HEK293T (cell line): ENCODE measurements at regions not wholly inside any gene's neighbourhood (a gene's known extent, or its start where the extent isn't known, plus 50 kb on each side); places are given as distances from the start of the nearest gene placed in this dataset.

Experiments
- CTCF ChIA-PET: fragments of 350-600 bp; formaldehyde crosslinking; extraction: SDS; loops from one replicate; lab custom pipeline; 2021; ENCODE audit warnings: antibody characterized with exemption, inconsistent platforms; lab: Yijun Ruan, JAX
- POLR2A ChIA-PET: fragments of 350-600 bp; formaldehyde crosslinking; extraction: SDS; loops from one replicate; lab custom pipeline; 2020; ENCODE audit warnings: antibody characterized with exemption, inconsistent platforms; lab: Yijun Ruan, JAX
- DNase-seq: peaks from one replicate; pipeline ENCODE4 v3.0.0; 2012; ENCODE audit warnings: mixed read lengths; ENCODE audit errors: extremely low spot score
- ARNT ChIP-seq: fragments of 450-650 bp; IDR thresholded peaks from 2 replicates; pipeline ENCODE4 v1.6.1; 2017; ENCODE audit warnings: mild to moderate bottlenecking
- BHLHE40 ChIP-seq: fragments of 450-650 bp; IDR thresholded peaks from 2 replicates; pipeline ENCODE4 v1.6.1; 2016; ENCODE audit warnings: mild to moderate bottlenecking, moderate library complexity, borderline replicate concordance
- CTBP1 ChIP-seq: fragments of 450-650 bp; IDR thresholded peaks from 2 replicates; pipeline ENCODE4 v1.6.1; 2016; ENCODE audit warnings: borderline replicate concordance
- ELF4 ChIP-seq: fragments of 450-650 bp; IDR thresholded peaks from 2 replicates; pipeline ENCODE4 v1.6.1; 2017; ENCODE audit warnings: antibody characterized with exemption
- FOXA1 ChIP-seq: fragments of 450-650 bp; IDR thresholded peaks from 2 replicates; pipeline ENCODE4 v1.6.1; 2016; ENCODE audit warnings: mild to moderate bottlenecking
- FOXK2 ChIP-seq: fragments of 450-650 bp; IDR thresholded peaks from 2 replicates; pipeline ENCODE4 v1.6.1; 2016; ENCODE audit warnings: mild to moderate bottlenecking
- FOXM1 ChIP-seq: fragments of 450-650 bp; IDR thresholded peaks from 2 replicates; pipeline ENCODE4 v1.6.1; 2017; ENCODE audit warnings: mild to moderate bottlenecking, borderline replicate concordance
- HDGF ChIP-seq: fragments of 450-650 bp; IDR thresholded peaks from 2 replicates; pipeline ENCODE4 v1.6.1; 2017; ENCODE audit warnings: antibody characterized with exemption, borderline replicate concordance
- L3MBTL2 ChIP-seq: fragments of 450-650 bp; conservative IDR thresholded peaks from 2 replicates; pipeline ENCODE4 v1.6.1; 2016; ENCODE audit warnings: mild to moderate bottlenecking
- LEF1 ChIP-seq: fragments of 450-650 bp; IDR thresholded peaks from 2 replicates; pipeline ENCODE4 v1.6.1; 2017; ENCODE audit warnings: mild to moderate bottlenecking, borderline replicate concordance
- NFRKB ChIP-seq: fragments of 450-650 bp; IDR thresholded peaks from 2 replicates; pipeline ENCODE4 v1.6.1; 2016; ENCODE audit warnings: mild to moderate bottlenecking, moderate library complexity
- PKNOX1 ChIP-seq: fragments of 450-650 bp; IDR thresholded peaks from 2 replicates; pipeline ENCODE4 v1.6.1; 2016
- SP1 ChIP-seq: fragments of 450-650 bp; IDR thresholded peaks from 2 replicates; pipeline ENCODE4 v1.6.1; 2017
- SUZ12 ChIP-seq: fragments of 450-650 bp; IDR thresholded peaks from 2 replicates; pipeline ENCODE4 v1.6.1; 2016; ENCODE audit warnings: mild to moderate bottlenecking
- TARDBP ChIP-seq: fragments of 450-650 bp; IDR thresholded peaks from 2 replicates; pipeline ENCODE4 v1.6.1; 2016
- ZNF384 ChIP-seq: fragments of 450-650 bp; IDR thresholded peaks from 2 replicates; pipeline ENCODE4 v1.6.1; 2016

GRCh38 chr5:167752936-167753335, 538.5 kb upstream of the WWC1 start:
- TF ChIP-seq HDGF (no peak), ZNF384 (no peak), ARNT (no peak), FOXK2 (no peak), NFRKB (no peak), BHLHE40 (no peak), SP1 (no peak), CTBP1 (no peak), TARDBP (no peak), FOXM1 (no peak), ELF4 (no peak), LEF1 (no peak), L3MBTL2 (no peak), SUZ12 (no peak), PKNOX1 (no peak), FOXA1 (no peak)
- no peak for DNase-seq
- ChIA-PET CTCF (no interaction called here), POLR2A (no interaction called here)

DNA sequence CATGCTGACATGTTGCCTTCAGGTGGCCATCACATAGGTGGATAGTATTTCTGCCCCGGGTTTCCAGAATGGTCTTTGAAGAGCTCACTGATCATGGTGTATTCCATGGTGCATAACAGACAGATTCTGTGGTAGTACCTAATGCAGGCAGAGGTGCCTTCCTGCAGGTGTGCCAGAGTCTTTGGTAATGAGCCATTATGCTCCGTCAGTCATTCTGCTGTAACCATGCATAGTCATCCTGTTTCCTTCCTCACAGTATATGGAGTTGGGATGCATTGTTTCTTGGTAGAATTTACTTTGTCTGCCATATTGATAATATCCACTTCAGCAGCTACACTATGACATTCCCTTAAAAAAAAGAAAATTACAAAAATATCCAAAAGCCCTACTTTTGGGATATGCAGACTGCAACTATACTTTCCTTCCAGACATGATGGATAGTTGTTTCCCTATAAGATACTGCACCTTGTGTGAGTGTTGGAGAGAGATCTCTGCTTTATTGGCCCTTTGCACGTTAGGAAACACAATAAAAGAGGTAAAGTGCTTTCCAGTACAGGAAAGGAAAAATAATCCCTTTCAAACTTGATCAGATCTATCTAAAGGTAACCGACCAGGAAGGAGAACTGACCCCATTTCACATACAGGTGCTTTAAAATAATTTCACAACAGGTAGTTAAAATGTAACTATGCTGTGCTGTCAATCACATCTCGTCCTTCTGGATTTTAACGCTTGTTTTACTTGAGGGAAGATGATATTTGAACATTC, 537.5 kb upstream of the WWC1 start:
- DNase-seq: no peak
- TF ChIP-seq SP1: no peak
- no peak for TF ChIP-seq FOXK2
- TF ChIP-seq FOXA1: no peak
- no peak for TF ChIP-seq PKNOX1
- ChIA-PET CTCF (no interaction called here), POLR2A (no interaction called here)

DNA sequence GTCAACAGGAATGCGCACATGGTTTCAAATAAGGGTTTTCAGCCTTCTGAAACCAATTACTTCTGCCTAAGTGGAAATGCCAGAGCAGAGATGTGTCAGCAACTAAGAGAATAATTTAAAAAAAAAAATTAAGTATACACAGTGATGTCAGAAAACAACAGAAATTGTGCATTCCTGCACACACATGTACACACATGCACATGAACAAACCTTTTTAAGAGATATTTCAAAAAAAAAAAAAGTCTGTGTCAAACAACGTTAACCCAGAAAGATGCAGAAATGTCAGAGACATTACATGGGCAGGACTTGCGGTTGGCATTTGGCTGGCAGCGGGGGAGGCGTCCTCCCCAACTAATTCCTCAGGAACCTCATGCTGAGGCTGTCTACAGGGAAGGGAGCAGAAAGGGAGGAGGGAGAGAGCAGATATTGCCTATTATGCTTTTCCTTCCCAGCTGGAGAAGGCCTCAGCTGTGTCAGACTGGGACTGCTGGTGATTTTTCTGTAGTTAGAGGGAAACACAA, 536.9 kb upstream of the WWC1 start:
- TF ChIP-seq TARDBP (no peak), ZNF384 (no peak)
- no peak for DNase-seq
- CTCF ChIA-PET: no interaction called here
- POLR2A ChIA-PET: no interaction called here

GRCh38 chr5:167755420-167755819, 536.0 kb upstream of the WWC1 start:
- TF ChIP-seq SP1: no peak
- no peak for TF ChIP-seq FOXA1
- TF ChIP-seq HDGF: no peak
- no peak for DNase-seq
- ChIA-PET CTCF (no interaction called here), POLR2A (no interaction called here)

DNA sequence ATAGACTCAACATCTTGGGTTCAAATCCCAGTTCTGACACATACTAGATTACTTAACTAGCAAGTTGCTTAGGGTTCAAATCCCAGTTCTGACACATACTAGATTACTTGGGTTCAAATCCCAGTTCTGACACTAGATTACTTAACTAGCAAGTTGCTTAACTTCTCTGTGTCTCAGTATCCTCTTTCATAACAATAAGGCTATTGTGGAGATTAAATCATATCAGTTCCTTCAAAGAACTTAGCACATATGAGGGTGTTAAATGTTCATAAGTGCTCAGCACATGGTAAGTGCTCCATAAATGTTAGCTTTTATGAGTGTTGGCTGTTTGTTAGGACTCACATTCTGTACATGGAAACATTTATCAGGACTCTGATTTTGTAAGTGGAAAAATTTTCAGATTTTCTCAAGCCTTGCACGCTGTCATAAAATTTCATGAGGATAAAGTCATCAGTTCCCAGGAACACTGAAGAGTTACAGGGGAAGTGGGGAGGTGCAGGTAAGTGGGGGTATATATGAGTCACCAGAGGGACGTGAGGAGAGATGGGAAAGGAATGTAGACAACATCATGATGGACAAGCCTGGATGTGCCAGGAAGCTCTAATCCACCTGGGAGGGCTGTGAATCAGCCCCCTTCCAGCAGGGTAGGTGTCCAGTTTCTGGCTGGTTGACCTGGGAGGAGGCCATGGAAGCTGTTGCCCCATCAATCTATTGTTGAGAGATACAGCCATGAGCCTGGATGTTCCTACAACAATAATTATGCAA, 532.2 kb upstream of the WWC1 start:
- TF ChIP-seq SUZ12 (no peak), HDGF (no peak), FOXM1 (no peak), L3MBTL2 (no peak), ELF4 (no peak), SP1 (no peak), ZNF384 (no peak), PKNOX1 (no peak), NFRKB (no peak), ARNT (no peak), FOXA1 (no peak), CTBP1 (no peak)
- CTCF ChIA-PET: no interaction called here
- no peak for DNase-seq
- POLR2A ChIA-PET: no interaction called here

DNA sequence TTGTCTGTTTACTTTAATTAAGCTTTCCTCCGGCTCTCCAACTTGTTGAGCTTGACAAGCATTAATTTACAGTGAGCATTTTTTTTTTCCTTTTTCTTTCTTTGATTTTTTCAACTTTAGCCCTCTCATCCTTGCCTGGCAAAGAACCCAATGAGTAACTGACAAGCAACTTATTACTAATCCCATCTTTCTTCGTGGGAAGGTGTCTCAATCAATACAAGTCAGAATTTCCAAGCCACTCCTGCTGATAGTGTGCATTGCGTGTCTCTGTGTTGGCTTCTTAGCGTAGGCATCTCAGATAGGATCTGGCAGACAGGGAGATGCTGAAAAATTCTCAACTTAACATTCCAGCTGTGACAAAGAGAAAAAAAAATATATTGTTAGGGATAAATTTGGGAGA, 527.7 kb upstream of the WWC1 start:
- no peak for DNase-seq
- POLR2A ChIA-PET: no interaction called here
- CTCF ChIA-PET: no interaction called here
- TF ChIP-seq PKNOX1: no peak
- no peak for TF ChIP-seq SUZ12
